ENCODE measurements at regions not wholly inside any gene's neighbourhood (a gene's known extent, or its start where the extent isn't known, plus 50 kb on each side); places are given as distances from the start of the nearest gene placed in this dataset.

GRCh38 chr2:120885321-120885720 lies 149.7 kb downstream of the GLI2 start:
- intact Hi-C loops (cut with micrococcal nuclease) = no loop called here
- Histone ChIP-seq H4K20me1 (replicated peaks; ENCODE audit: control insufficient read depth, extremely low read depth, insufficient read depth, low read length) (no peaks in the 10 kb centered on the region), H3K79me2 (ENCODE audit: control insufficient read depth, insufficient read depth, low read length) (no peaks in the 10 kb centered on the region)

More at GRCh38 chr2:120885321-120885720, 149.7 kb downstream of the GLI2 start:
- H3K4me3 ChIP-seq (replicated peaks in 1 of 3; ENCODE audit: insufficient read depth in 1 of 3, low read depth in 1 of 3, low read length in 3 of 3) = no peak overlapping the region
- H3K27ac ChIP-seq (ENCODE audit: insufficient read depth, low read depth, low read length) = no peak overlapping the region
- DNase-seq (ENCODE audit: low read depth, low spot score) = no peak
- H3K4me1 ChIP-seq (ENCODE audit: control insufficient read depth, extremely low read depth, insufficient read depth, low read length) = no peaks in the 10 kb centered on the region
- no TSS peak for BruUV-seq (replicated peaks)
- no peaks in the 10 kb centered on the region for H3K9me1 ChIP-seq (replicated peaks; ENCODE audit: control insufficient read depth, extremely low read depth, insufficient read depth, low read length)
- ChIA-PET POLR2A (no interaction called here), CTCF (interaction anchor here (1.4 kb wide), 1 partner anchor 18 kb away, joined by 4 read pairs; no protein-coding TSS in a partner anchor)
- H3K9me3 ChIP-seq (replicated peaks; ENCODE audit: control insufficient read depth, insufficient read depth, low read length) = no peaks in the 10 kb centered on the region
- H3K36me3 ChIP-seq (ENCODE audit: control insufficient read depth in 2 of 2, extremely low read depth in 1 of 2, insufficient read depth in 2 of 2, low read length in 2 of 2) = no peaks in the 10 kb centered on the region
- H3K4me2 ChIP-seq (ENCODE audit: insufficient read depth, low read length) = no peak overlapping the region
- no peak overlapping the region for H3K9ac ChIP-seq (replicated peaks; ENCODE audit: extremely low read depth, insufficient read depth, low read length)
- no peak overlapping the region for H2AFZ ChIP-seq (ENCODE audit: low read depth, low read length)
- dilution Hi-C loops (cut with MboI; ENCODE audit: extremely low pct_ligation_motif_present, low sequenced_read_pairs) = no loop called here
- H3K27me3 ChIP-seq (ENCODE audit: control insufficient read depth in 2 of 2, insufficient read depth in 2 of 2, low read length in 2 of 2) = peaks cover 6 to 7% of the 10 kb centered on the region in 2 experiments
- no peak for TF ChIP-seq FOS (IDR thresholded peaks at IDR 0.05; ENCODE audit: borderline replicate concordance, insufficient read depth, low read length)
- no peak for TF ChIP-seq EZH2 (IDR thresholded peaks at IDR 0.05; ENCODE audit: borderline replicate concordance, low read depth, low read length, severe bottlenecking)
- no peak for TF ChIP-seq GATA2 (IDR thresholded peaks at IDR 0.05; ENCODE audit: insufficient read depth, insufficient read length, low read depth, low read length)
- no peak for TF ChIP-seq MYC (IDR thresholded peaks at IDR 0.05; ENCODE audit: low read depth, low read length)
- no peak for TF ChIP-seq MAX (IDR thresholded peaks at IDR 0.05; ENCODE audit: insufficient read depth, insufficient read length)
- TF ChIP-seq POLR2A (IDR thresholded peaks at IDR 0.05; ENCODE audit: low read depth, low read length) = no peak
- TF ChIP-seq, protein P1, sequence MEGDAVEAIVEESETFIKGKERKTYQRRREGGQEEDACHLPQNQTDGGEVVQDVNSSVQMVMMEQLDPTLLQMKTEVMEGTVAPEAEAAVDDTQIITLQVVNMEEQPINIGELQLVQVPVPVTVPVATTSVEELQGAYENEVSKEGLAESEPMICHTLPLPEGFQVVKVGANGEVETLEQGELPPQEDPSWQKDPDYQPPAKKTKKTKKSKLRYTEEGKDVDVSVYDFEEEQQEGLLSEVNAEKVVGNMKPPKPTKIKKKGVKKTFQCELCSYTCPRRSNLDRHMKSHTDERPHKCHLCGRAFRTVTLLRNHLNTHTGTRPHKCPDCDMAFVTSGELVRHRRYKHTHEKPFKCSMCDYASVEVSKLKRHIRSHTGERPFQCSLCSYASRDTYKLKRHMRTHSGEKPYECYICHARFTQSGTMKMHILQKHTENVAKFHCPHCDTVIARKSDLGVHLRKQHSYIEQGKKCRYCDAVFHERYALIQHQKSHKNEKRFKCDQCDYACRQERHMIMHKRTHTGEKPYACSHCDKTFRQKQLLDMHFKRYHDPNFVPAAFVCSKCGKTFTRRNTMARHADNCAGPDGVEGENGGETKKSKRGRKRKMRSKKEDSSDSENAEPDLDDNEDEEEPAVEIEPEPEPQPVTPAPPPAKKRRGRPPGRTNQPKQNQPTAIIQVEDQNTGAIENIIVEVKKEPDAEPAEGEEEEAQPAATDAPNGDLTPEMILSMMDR (IDR thresholded peaks at IDR 0.05; ENCODE audit: extremely low read depth in 1 of 2, insufficient read depth in 1 of 2, low read depth in 1 of 2, low read length in 2 of 2) = no peak
- no peak for TF ChIP-seq POLR2AphosphoS5 (IDR thresholded peaks at IDR 0.05; ENCODE audit: insufficient read depth, low read depth, low read length)
- TF ChIP-seq JUN (IDR thresholded peaks at IDR 0.05; ENCODE audit: borderline replicate concordance, insufficient read depth, insufficient read length, low read depth) = no peak
- no peak for FAIRE-seq
